Keratinocyte (primary cell): ENCODE measurements at regions not wholly inside any gene's neighbourhood (a gene's known extent, or its start where the extent isn't known, plus 50 kb on each side); places are given as distances from the start of the nearest gene placed in this dataset.

Experiments used
- DNase-seq: peaks from one replicate; pipeline ENCODE4 v3.0.0-alpha.2; 2011; ENCODE audit warnings: low read depth, missing footprints, low spot score
- FAIRE-seq: peaks from 2 replicates; lab custom pipeline; 2011; peaks lifted over from hg19 to GRCh38; lab: Jason Lieb, UNC
- H2AFZ ChIP-seq: 2 replicates; pipeline ENCODE4 v1.6.0; 2012; ENCODE audit warnings: low read length, control low read depth, inconsistent platforms; ENCODE audit not compliant: control insufficient read depth
- H3K27ac ChIP-seq: 2 replicates; pipeline ENCODE4 v1.5.1; 2011; ENCODE audit warnings: low read length; ENCODE audit not compliant: control insufficient read depth, insufficient read depth
- H3K27me3 ChIP-seq: 3 replicates; pipeline ENCODE4 v1.6.0; 2011; ENCODE audit warnings: low read length; ENCODE audit not compliant: control insufficient read depth, insufficient read depth; ENCODE audit errors: extremely low read depth
- H3K36me3 ChIP-seq, 2 experiments: 2 replicates in 1 of 2; 3 replicates in 1 of 2; pipeline ENCODE4 v1.5.1; 2011; ENCODE audit warnings: low read length in 2 of 2, mild to moderate bottlenecking in 1 of 2; ENCODE audit not compliant: control insufficient read depth in 2 of 2, insufficient read depth in 2 of 2; ENCODE audit errors: extremely low read depth in 1 of 2
- H3K4me1 ChIP-seq: 3 replicates; pipeline ENCODE4 v1.5.1; 2011; ENCODE audit warnings: low read length; ENCODE audit not compliant: control insufficient read depth, insufficient read depth; ENCODE audit errors: extremely low read depth
- H3K4me2 ChIP-seq: 3 replicates; pipeline ENCODE4 v1.6.0; 2011; ENCODE audit warnings: low read depth, low read length; ENCODE audit not compliant: control insufficient read depth, insufficient read depth; ENCODE audit errors: extremely low read depth
- H3K4me3 ChIP-seq, 3 experiments: fragments of 200-600 bp in 1 of 3; sonication (generic) in 1 of 3; 2 replicates in 2 of 3; 3 replicates in 1 of 3; pipeline ENCODE4 v1.5.1; 2011 to 2016; ENCODE audit warnings: low read length in 3 of 3, mild to moderate bottlenecking in 3 of 3, control low read depth in 2 of 3, inconsistent platforms in 1 of 3, low read depth in 1 of 3, mixed read lengths in 1 of 3, mixed run types in 1 of 3, moderate library complexity in 1 of 3; ENCODE audit not compliant: control insufficient read depth in 2 of 3, insufficient read depth in 2 of 3; ENCODE audit errors: extremely low read depth in 1 of 3
- H3K79me2 ChIP-seq: 2 replicates; pipeline ENCODE4 v1.6.0; 2012; ENCODE audit warnings: low read length; ENCODE audit not compliant: control insufficient read depth, insufficient read depth
- H3K9ac ChIP-seq: 3 replicates; pipeline ENCODE4 v1.6.0; 2011; ENCODE audit warnings: low read length; ENCODE audit not compliant: control insufficient read depth, insufficient read depth; ENCODE audit errors: extremely low read depth
- H3K9me1 ChIP-seq: 3 replicates; pipeline ENCODE4 v1.6.0; 2011; ENCODE audit warnings: low read length; ENCODE audit not compliant: control insufficient read depth, insufficient read depth; ENCODE audit errors: extremely low read depth
- H3K9me3 ChIP-seq: 2 replicates; pipeline ENCODE4 v1.5.1; 2012; ENCODE audit warnings: low read depth, low read length; ENCODE audit not compliant: control insufficient read depth
- H4K20me1 ChIP-seq: 3 replicates; pipeline ENCODE4 v1.6.0; 2011; ENCODE audit warnings: low read length; ENCODE audit not compliant: control insufficient read depth, insufficient read depth; ENCODE audit errors: extremely low read depth
- CTCF ChIP-seq, 3 experiments: IDR thresholded peaks in 1 of 3; conservative IDR thresholded peaks in 1 of 3; optimal IDR thresholded peaks in 1 of 3; 2 replicates in 2 of 3; 3 replicates in 1 of 3; pipeline versions ENCODE3 to v1.5.1; 2011; ENCODE audit warnings: low read length in 3 of 3, mild to moderate bottlenecking in 3 of 3, moderate library complexity in 2 of 3, control low read depth in 1 of 3, inconsistent platforms in 1 of 3; ENCODE audit not compliant: insufficient read depth in 2 of 3; ENCODE audit errors: extremely low read depth in 1 of 3
- EZH2 ChIP-seq: IDR thresholded peaks from one replicate; pipeline ENCODE4 v1.6.1; 2012; ENCODE audit warnings: inconsistent platforms, mild to moderate bottlenecking, low read length, moderate library complexity
- dilution Hi-C: fragments of 300-500 bp; cut with MboI; formaldehyde crosslinking; loops from one replicate; pipeline ENCODE4 v1.7.0; 2020; ENCODE audit warnings: low sequenced_read_pairs; ENCODE audit not compliant: extremely low pct_ligation_motif_present

DNA sequence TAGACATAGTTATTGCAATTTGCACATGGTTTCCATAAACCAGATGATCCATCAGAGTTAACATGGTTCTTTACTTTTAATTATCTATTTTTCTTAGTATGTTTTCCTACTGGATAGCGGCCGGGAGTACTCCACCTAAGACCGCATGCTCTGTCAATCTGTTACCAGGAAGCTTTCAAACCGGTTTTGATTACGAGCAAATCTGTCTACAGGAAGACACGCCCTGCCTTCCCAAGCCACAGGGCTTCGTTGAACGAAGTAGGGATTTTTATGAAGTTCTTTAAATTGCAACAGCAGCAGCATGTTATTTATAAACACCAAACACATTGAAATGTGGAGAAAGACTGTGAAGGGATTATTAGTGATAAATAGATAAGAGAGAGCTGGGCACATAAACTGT, 283.3 kb upstream of the ROBO2 start:
- H3K27ac ChIP-seq, result no peak overlapping the region
- H3K4me1 ChIP-seq, result no peaks in the 10 kb centered on the region
- FAIRE-seq (no peak), DNase-seq (no peak)
- no peak overlapping the region for H3K4me3 ChIP-seq
- TF ChIP-seq EZH2, result no peak
- no peak for TF ChIP-seq CTCF (optimal IDR thresholded peaks at IDR 0.05 in 1 of 3, IDR thresholded peaks at IDR 0.05 in 1 of 3, conservative IDR thresholded peaks at IDR 0.05 in 1 of 3; ENCODE audit: extremely low read depth in 1 of 3, insufficient read depth in 2 of 3, low read length in 3 of 3)
- no peaks in the 10 kb centered on the region for H3K9me1 ChIP-seq
- no peaks in the 10 kb centered on the region for H3K9me3 ChIP-seq
- no peak overlapping the region for H2AFZ ChIP-seq
- H3K79me2 ChIP-seq, result no peaks in the 10 kb centered on the region
- dilution Hi-C loops, result no loop called here
- H3K27me3 ChIP-seq, result no peaks in the 10 kb centered on the region
- H3K36me3 ChIP-seq, result no peaks in the 10 kb centered on the region
- H3K4me2 ChIP-seq, result no peak overlapping the region
- H4K20me1 ChIP-seq, result no peaks in the 10 kb centered on the region
- no peak overlapping the region for H3K9ac ChIP-seq

DNA sequence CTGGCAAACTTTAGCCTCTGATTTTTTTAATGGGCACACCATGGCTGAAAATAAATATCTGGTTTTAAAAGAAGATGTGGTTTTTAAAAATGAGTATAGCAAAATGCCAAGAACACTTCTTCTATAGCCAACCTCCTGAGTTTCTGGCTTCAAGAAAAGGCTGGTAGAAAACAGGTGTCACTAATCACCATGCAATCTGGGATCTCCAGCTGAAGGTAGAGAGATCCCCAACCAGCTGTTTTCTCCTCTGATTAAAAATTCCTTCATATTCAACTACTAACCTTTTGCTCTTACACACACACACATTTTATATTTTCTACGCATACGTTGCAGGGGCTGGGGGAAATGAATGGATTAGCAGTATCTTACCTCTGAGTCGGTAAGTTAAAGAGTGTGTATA, 279.6 kb upstream of the ROBO2 start:
- Histone ChIP-seq H3K9me1 (no peaks in the 10 kb centered on the region), H2AFZ (no peak overlapping the region), H3K36me3 (no peaks in the 10 kb centered on the region), H4K20me1 (no peaks in the 10 kb centered on the region), H3K27ac (no peak overlapping the region), H3K27me3 (no peaks in the 10 kb centered on the region), H3K4me2 (no peak overlapping the region), H3K79me2 (no peaks in the 10 kb centered on the region), H3K9ac (no peak overlapping the region), H3K4me1 (no peaks in the 10 kb centered on the region), H3K9me3 (no peaks in the 10 kb centered on the region), H3K4me3 (no peak overlapping the region)
- no peak for DNase-seq
- FAIRE-seq, result no peak
- dilution Hi-C loops, result no loop called here
- TF ChIP-seq CTCF (optimal IDR thresholded peaks at IDR 0.05 in 1 of 3, IDR thresholded peaks at IDR 0.05 in 1 of 3, conservative IDR thresholded peaks at IDR 0.05 in 1 of 3; ENCODE audit: extremely low read depth in 1 of 3, insufficient read depth in 2 of 3, low read length in 3 of 3) (no peak), EZH2 (no peak)
